ENCODE measurements at regions not wholly inside any gene's neighbourhood (a gene's known extent, or its start where the extent isn't known, plus 50 kb on each side); places are given as distances from the start of the nearest gene placed in this dataset.

DNA sequence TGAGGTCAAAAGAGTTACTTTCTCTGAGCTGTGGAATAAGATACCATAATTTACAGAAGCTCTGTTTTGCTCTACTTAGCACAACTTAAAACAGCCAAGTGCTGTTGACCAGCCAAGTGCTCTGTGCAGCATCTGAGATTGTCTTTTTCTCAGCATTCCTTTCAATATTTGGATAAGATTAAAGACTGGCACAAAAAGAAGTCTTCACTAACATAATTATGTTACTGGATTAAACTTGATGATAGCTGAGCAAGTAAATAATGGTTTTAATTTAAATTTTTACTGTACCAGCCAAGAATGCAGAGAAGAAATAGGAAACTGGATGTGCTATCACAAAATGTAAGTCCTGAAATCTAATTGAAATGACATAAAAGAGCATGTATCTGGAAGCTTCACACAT is 60.4 kb downstream of the NPY2R start:
- no peak for DNase-seq (ENCODE audit: low read depth in 2 of 3, low spot score in 2 of 3)

- DNase-seq (ENCODE audit: low read depth in 2 of 3, low spot score in 2 of 3) = no peak
Measured at GRCh38 chr4:155270671-155271070, 62.2 kb downstream of the NPY2R start.

DNA sequence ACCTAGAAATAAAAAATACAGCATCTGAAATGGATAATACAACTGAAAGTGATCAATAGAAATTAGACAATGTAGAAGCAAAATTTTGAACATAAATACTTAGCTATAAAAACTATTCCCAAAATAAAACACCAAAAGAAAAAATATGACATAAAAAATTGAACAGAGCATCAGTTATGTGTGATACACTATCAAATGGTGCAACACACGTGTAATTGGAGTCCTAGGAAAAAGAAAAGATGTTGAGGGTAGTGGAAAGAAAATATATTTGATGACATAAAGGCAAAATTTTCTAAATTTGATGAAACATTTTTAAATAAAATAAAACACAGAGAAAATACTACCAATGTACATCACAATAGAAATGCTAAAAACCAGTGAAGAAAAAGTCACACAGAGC is 63.1 kb downstream of the NPY2R start:
- DNase-seq (ENCODE audit: low read depth in 2 of 3, low spot score in 2 of 3) = peak in 1 of 3 donors; percentile 0

- no peak for DNase-seq (ENCODE audit: low read depth in 2 of 3, low spot score in 2 of 3)
Measured at GRCh38 chr4:155288999-155289398, 80.6 kb downstream of the NPY2R start.

Measured in hematopoietic multipotent progenitor cell (in vitro differentiated cells).